ENCODE measurements at regions not wholly inside any gene's neighbourhood (a gene's known extent, or its start where the extent isn't known, plus 50 kb on each side); places are given as distances from the start of the nearest gene placed in this dataset.
A peak's percentile ranks its signal among the peaks of the same experiment; 100 is the strongest.

GRCh38 chr3:30103186-30103585 lies 503.2 kb upstream of the TGFBR2 start:
- H3K36me3 ChIP-seq (ENCODE audit: control insufficient read depth, insufficient read depth, low read length), result no peaks in the 10 kb centered on the region

DNA sequence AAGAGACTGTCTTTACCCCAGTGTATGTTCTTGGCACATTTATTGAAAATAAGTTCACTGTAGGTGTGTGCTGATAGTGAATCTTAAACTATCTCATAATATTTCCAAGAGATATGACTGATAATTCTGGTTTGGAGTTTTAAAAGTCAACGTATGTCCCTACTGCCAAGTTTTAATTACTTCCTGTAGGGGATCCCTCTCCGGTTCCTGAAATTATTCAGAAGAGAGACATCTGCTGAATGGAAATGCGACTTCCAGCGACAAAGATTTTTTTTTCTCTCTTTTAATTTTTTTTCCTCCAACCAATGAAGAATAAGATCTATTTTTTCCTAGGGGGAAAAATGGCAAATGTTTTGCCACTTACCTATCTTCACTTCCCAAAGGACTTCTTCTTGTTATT lies 498.9 kb upstream of the TGFBR2 start:
- Histone ChIP-seq H2BK15ac (replicated peaks; ENCODE audit: low read depth) (no peak overlapping the region), H2AK5ac (ENCODE audit: low read length) (no peak overlapping the region), H3K4me1 (ENCODE audit: control insufficient read depth, low read depth, low read length) (no peaks in the 10 kb centered on the region), H3K79me1 (ENCODE audit: low read length) (no peaks in the 10 kb centered on the region), H4K8ac (ENCODE audit: low read depth, low read length) (no peak overlapping the region), H3K36me3 (ENCODE audit: control insufficient read depth, insufficient read depth, low read length) (no peaks in the 10 kb centered on the region), H4K5ac (ENCODE audit: low read length) (no peak overlapping the region), H3K27me3 (ENCODE audit: insufficient read depth, low read length, poor library complexity) (no peaks in the 10 kb centered on the region), H2BK5ac (ENCODE audit: low read length) (no peak overlapping the region), H3K4ac (ENCODE audit: low read depth, low read length) (no peak overlapping the region), H3K4me2 (ENCODE audit: low read length) (no peak overlapping the region), H3K18ac (ENCODE audit: low read length) (no peak overlapping the region), H3K56ac (ENCODE audit: low read length) (no peak overlapping the region), H3K23ac (ENCODE audit: low read length) (no peak overlapping the region), H3K27ac (ENCODE audit: low read depth, low read length) (no peak overlapping the region), H3K9ac (ENCODE audit: low read length) (no peak overlapping the region), H3K4me3 (ENCODE audit: low read length) (no peak overlapping the region), H3K79me2 (ENCODE audit: control insufficient read depth, insufficient read depth, low read length) (no peaks in the 10 kb centered on the region), H2BK120ac (ENCODE audit: low read depth, low read length) (no peak overlapping the region)
- DNase-seq, result no peak
- no CpG with 5 or more reads among the region's 4 CpGs for WGBS (ENCODE audit: extremely low coverage, insufficient coverage, low lambda C conversion rate)

More at GRCh38 chr3:30103186-30103585, 503.2 kb upstream of the TGFBR2 start:
- Histone ChIP-seq H3K4me2 (ENCODE audit: low read length) (no peak overlapping the region), H3K4me1 (ENCODE audit: control insufficient read depth, low read depth, low read length) (no peaks in the 10 kb centered on the region), H3K4ac (ENCODE audit: low read depth, low read length) (no peak overlapping the region), H3K79me2 (ENCODE audit: control insufficient read depth, insufficient read depth, low read length) (no peaks in the 10 kb centered on the region), H3K23ac (ENCODE audit: low read length) (no peak overlapping the region), H2BK120ac (ENCODE audit: low read depth, low read length) (no peak overlapping the region), H2AK5ac (ENCODE audit: low read length) (no peak overlapping the region), H3K4me3 (ENCODE audit: low read length) (no peak overlapping the region), H2BK5ac (ENCODE audit: low read length) (no peak overlapping the region), H3K9ac (ENCODE audit: low read length) (no peak overlapping the region), H3K27me3 (ENCODE audit: insufficient read depth, low read length, poor library complexity) (no peaks in the 10 kb centered on the region), H4K5ac (ENCODE audit: low read length) (no peak overlapping the region), H3K56ac (ENCODE audit: low read length) (no peak overlapping the region), H2BK15ac (replicated peaks; ENCODE audit: low read depth) (no peak overlapping the region), H3K27ac (ENCODE audit: low read depth, low read length) (no peak overlapping the region), H4K8ac (ENCODE audit: low read depth, low read length) (no peak overlapping the region), H3K79me1 (ENCODE audit: low read length) (no peaks in the 10 kb centered on the region), H3K18ac (ENCODE audit: low read length) (no peak overlapping the region)
- DNase-seq, result no peak
- no CpG with 5 or more reads among the region's 2 CpGs for WGBS (ENCODE audit: extremely low coverage, insufficient coverage, low lambda C conversion rate)

DNA sequence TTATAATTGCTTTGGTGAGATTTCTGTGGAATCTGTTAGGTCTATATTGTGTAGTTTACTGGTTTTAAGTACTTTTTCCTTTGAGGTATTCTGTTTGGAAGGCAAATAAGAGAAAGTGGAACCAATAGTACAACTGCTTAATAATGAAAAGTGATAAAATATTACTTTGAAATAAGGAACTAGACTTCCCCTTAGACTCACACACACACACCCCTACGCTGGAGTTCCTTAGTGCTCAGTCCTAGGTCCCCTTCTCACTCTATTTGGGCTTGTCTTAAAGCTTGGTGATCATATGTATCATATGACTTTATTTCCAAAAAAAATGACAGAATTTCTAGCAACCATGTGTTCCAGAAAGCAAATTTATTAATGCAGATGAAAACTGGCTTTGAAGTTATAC lies 494.0 kb upstream of the TGFBR2 start:
- Histone ChIP-seq H2BK5ac (ENCODE audit: low read length) (no peak overlapping the region), H4K8ac (ENCODE audit: low read depth, low read length) (no peak overlapping the region), H4K5ac (ENCODE audit: low read length) (no peak overlapping the region), H3K23ac (ENCODE audit: low read length) (no peak overlapping the region), H3K4me1 (ENCODE audit: control insufficient read depth, low read depth, low read length) (no peaks in the 10 kb centered on the region), H3K4me2 (ENCODE audit: low read length) (no peak overlapping the region), H3K27me3 (ENCODE audit: insufficient read depth, low read length, poor library complexity) (no peaks in the 10 kb centered on the region), H3K79me2 (ENCODE audit: control insufficient read depth, insufficient read depth, low read length) (no peaks in the 10 kb centered on the region), H3K4me3 (ENCODE audit: low read length) (no peak overlapping the region), H3K36me3 (ENCODE audit: control insufficient read depth, insufficient read depth, low read length) (no peaks in the 10 kb centered on the region), H2BK120ac (ENCODE audit: low read depth, low read length) (no peak overlapping the region), H3K79me1 (ENCODE audit: low read length) (no peaks in the 10 kb centered on the region), H3K27ac (ENCODE audit: low read depth, low read length) (no peak overlapping the region), H3K4ac (ENCODE audit: low read depth, low read length) (no peak overlapping the region), H3K18ac (ENCODE audit: low read length) (no peak overlapping the region), H3K56ac (ENCODE audit: low read length) (no peak overlapping the region), H2AK5ac (ENCODE audit: low read length) (no peak overlapping the region), H3K9ac (ENCODE audit: low read length) (no peak overlapping the region), H2BK15ac (replicated peaks; ENCODE audit: low read depth) (no peak overlapping the region)
- WGBS (ENCODE audit: extremely low coverage, insufficient coverage, low lambda C conversion rate), result no CpG with 5 or more reads among the region's 1 CpG
- DNase-seq, result no peak

- Histone ChIP-seq H3K4me2 (ENCODE audit: low read length) (no peak overlapping the region), H2AK5ac (ENCODE audit: low read length) (no peak overlapping the region), H3K4me1 (ENCODE audit: control insufficient read depth, low read depth, low read length) (no peaks in the 10 kb centered on the region), H2BK120ac (ENCODE audit: low read depth, low read length) (no peak overlapping the region), H3K56ac (ENCODE audit: low read length) (no peak overlapping the region), H3K36me3 (ENCODE audit: control insufficient read depth, insufficient read depth, low read length) (no peaks in the 10 kb centered on the region), H2BK15ac (replicated peaks; ENCODE audit: low read depth) (no peak overlapping the region), H3K18ac (ENCODE audit: low read length) (no peak overlapping the region), H3K9ac (ENCODE audit: low read length) (no peak overlapping the region), H3K79me1 (ENCODE audit: low read length) (no peaks in the 10 kb centered on the region), H3K27me3 (ENCODE audit: insufficient read depth, low read length, poor library complexity) (no peaks in the 10 kb centered on the region), H2BK5ac (ENCODE audit: low read length) (no peak overlapping the region), H3K79me2 (ENCODE audit: control insufficient read depth, insufficient read depth, low read length) (no peaks in the 10 kb centered on the region), H3K4me3 (ENCODE audit: low read length) (no peak overlapping the region), H4K5ac (ENCODE audit: low read length) (no peak overlapping the region), H3K4ac (ENCODE audit: low read depth, low read length) (no peak overlapping the region), H4K8ac (ENCODE audit: low read depth, low read length) (no peak overlapping the region), H3K23ac (ENCODE audit: low read length) (no peak overlapping the region), H3K27ac (ENCODE audit: low read depth, low read length) (no peak overlapping the region)
- WGBS (ENCODE audit: extremely low coverage, insufficient coverage, low lambda C conversion rate), result no CpG with 5 or more reads among the region's 1 CpG
- peak; percentile 52 for DNase-seq
These were observed 493.4 kb upstream of the TGFBR2 start for GRCh38 chr3:30112902-30113484.

- no peak overlapping the region for H3K56ac ChIP-seq (ENCODE audit: low read length)
- H3K9ac ChIP-seq (ENCODE audit: low read length), result no peak overlapping the region
- no peak overlapping the region for H2BK120ac ChIP-seq (ENCODE audit: low read depth, low read length)
- H3K18ac ChIP-seq (ENCODE audit: low read length), result no peak overlapping the region
- H3K27me3 ChIP-seq (ENCODE audit: insufficient read depth, low read length, poor library complexity), result no peaks in the 10 kb centered on the region
- WGBS (ENCODE audit: extremely low coverage, insufficient coverage, low lambda C conversion rate), result no CpG with 5 or more reads among the region's 3 CpGs
- H2BK5ac ChIP-seq (ENCODE audit: low read length), result no peak overlapping the region
- H4K5ac ChIP-seq (ENCODE audit: low read length), result no peak overlapping the region
- H3K27ac ChIP-seq (ENCODE audit: low read depth, low read length), result no peak overlapping the region
- no peaks in the 10 kb centered on the region for H3K4me1 ChIP-seq (ENCODE audit: control insufficient read depth, low read depth, low read length)
- no peaks in the 10 kb centered on the region for H3K79me1 ChIP-seq (ENCODE audit: low read length)
- no peak overlapping the region for H3K4me2 ChIP-seq (ENCODE audit: low read length)
- no peak overlapping the region for H2BK15ac ChIP-seq (replicated peaks; ENCODE audit: low read depth)
- H3K4me3 ChIP-seq (ENCODE audit: low read length), result no peak overlapping the region
- no peak overlapping the region for H3K4ac ChIP-seq (ENCODE audit: low read depth, low read length)
- H3K36me3 ChIP-seq (ENCODE audit: control insufficient read depth, insufficient read depth, low read length), result no peaks in the 10 kb centered on the region
- H3K23ac ChIP-seq (ENCODE audit: low read length), result no peak overlapping the region
- no peak overlapping the region for H2AK5ac ChIP-seq (ENCODE audit: low read length)
- H4K8ac ChIP-seq (ENCODE audit: low read depth, low read length), result no peak overlapping the region
- DNase-seq, result no peak
- H3K79me2 ChIP-seq (ENCODE audit: control insufficient read depth, insufficient read depth, low read length), result no peaks in the 10 kb centered on the region
These were observed 492.5 kb upstream of the TGFBR2 start for GRCh38 chr3:30113906-30114305.

DNA sequence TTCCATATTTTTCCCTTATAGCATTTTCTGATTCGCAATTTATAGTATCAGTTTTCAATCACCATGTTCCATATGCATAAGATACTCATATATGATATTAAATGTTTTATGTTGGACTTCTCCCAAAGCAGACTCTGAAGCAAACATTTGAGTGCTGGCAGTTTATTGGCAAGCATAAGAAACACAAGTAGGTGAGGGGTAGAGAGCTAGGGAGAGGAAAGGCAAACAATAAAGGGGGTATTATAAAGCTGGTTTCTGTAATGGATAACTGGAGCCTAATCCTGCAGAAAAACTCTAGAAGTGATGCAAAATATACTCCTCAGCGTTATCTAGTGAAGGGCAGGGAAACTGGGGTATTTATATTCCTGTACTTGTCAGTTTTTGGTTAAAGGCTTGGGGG lies 491.5 kb upstream of the TGFBR2 start:
- Histone ChIP-seq H2AK5ac (ENCODE audit: low read length) (no peak overlapping the region), H3K27me3 (ENCODE audit: insufficient read depth, low read length, poor library complexity) (no peaks in the 10 kb centered on the region), H3K18ac (ENCODE audit: low read length) (no peak overlapping the region), H3K27ac (ENCODE audit: low read depth, low read length) (no peak overlapping the region), H3K4me3 (ENCODE audit: low read length) (no peak overlapping the region), H3K9ac (ENCODE audit: low read length) (no peak overlapping the region), H3K36me3 (ENCODE audit: control insufficient read depth, insufficient read depth, low read length) (no peaks in the 10 kb centered on the region), H2BK5ac (ENCODE audit: low read length) (no peak overlapping the region), H4K5ac (ENCODE audit: low read length) (no peak overlapping the region), H3K4me2 (ENCODE audit: low read length) (no peak overlapping the region), H3K23ac (ENCODE audit: low read length) (no peak overlapping the region), H3K4me1 (ENCODE audit: control insufficient read depth, low read depth, low read length) (no peaks in the 10 kb centered on the region), H3K56ac (ENCODE audit: low read length) (no peak overlapping the region), H4K8ac (ENCODE audit: low read depth, low read length) (no peak overlapping the region), H3K4ac (ENCODE audit: low read depth, low read length) (no peak overlapping the region), H2BK15ac (replicated peaks; ENCODE audit: low read depth) (no peak overlapping the region), H3K79me1 (ENCODE audit: low read length) (no peaks in the 10 kb centered on the region), H3K79me2 (ENCODE audit: control insufficient read depth, insufficient read depth, low read length) (no peaks in the 10 kb centered on the region), H2BK120ac (ENCODE audit: low read depth, low read length) (no peak overlapping the region)
- no CpG with 5 or more reads among the region's 2 CpGs for WGBS (ENCODE audit: extremely low coverage, insufficient coverage, low lambda C conversion rate)
- no peak for DNase-seq

Measured in mesendoderm (in vitro differentiated cells).